H1 (cell line): ENCODE measurements at regions not wholly inside any gene's neighbourhood (a gene's known extent, or its start where the extent isn't known, plus 50 kb on each side); places are given as distances from the start of the nearest gene placed in this dataset.

ENCODE experiments used
- CTCF ChIA-PET: fragments of 300-600 bp; sonication (Branson Sonifier 250); formaldehyde crosslinking; loops from one replicate; lab custom pipeline; 2021; ENCODE audit not compliant: partially characterized antibody; lab: Charles Lee
- POLR2A ChIA-PET: fragments of 300-600 bp; sonication (Branson Sonifier 250); formaldehyde crosslinking; loops from one replicate; lab custom pipeline; 2021; ENCODE audit warnings: inconsistent platforms; ENCODE audit not compliant: partially characterized antibody; lab: Charles Lee
- DNase-seq, 2 experiments: peaks; one replicate each; pipeline versions ENCODE4 v3.0.0 to v3.0.0-alpha.2; 2010 to 2022; ENCODE audit warnings: low spot score in 2 of 2, low read depth in 1 of 2, mixed read lengths in 1 of 2
- FAIRE-seq: peaks from 2 replicates; lab custom pipeline; 2011; peaks lifted over from hg19 to GRCh38; lab: Jason Lieb, UNC
- H2AFZ ChIP-seq: 2 replicates; pipeline ENCODE4 v1.8.1; 2012; ENCODE audit warnings: low read length, inconsistent platforms
- H2AK5ac ChIP-seq: 2 replicates; pipeline ENCODE4 v1.6.1; 2013; ENCODE audit warnings: low read depth, low read length
- H2BK120ac ChIP-seq: replicated peaks from 2 replicates; pipeline ENCODE3; 2013; ENCODE audit warnings: low read depth, low read length, inconsistent platforms
- H2BK12ac ChIP-seq: 2 replicates; pipeline ENCODE4 v1.6.1; 2013; ENCODE audit warnings: low read depth, low read length
- H2BK15ac ChIP-seq: 2 replicates; pipeline ENCODE4 v1.6.1; 2013; ENCODE audit warnings: low read length
- H2BK20ac ChIP-seq: 2 replicates; pipeline ENCODE4 v1.6.1; 2013; ENCODE audit warnings: low read length
- H2BK5ac ChIP-seq: 2 replicates; pipeline ENCODE4 v1.6.1; 2013; ENCODE audit warnings: low read depth, low read length
- H3K14ac ChIP-seq: 2 replicates; pipeline ENCODE4 v1.6.1; 2013; ENCODE audit warnings: inconsistent platforms; ENCODE audit not compliant: insufficient read length
- H3K18ac ChIP-seq: 2 replicates; pipeline ENCODE4 v1.6.1; 2013; ENCODE audit warnings: low read length; ENCODE audit errors: extremely low read depth
- H3K23ac ChIP-seq: 2 replicates; pipeline ENCODE4 v1.6.1; 2013; ENCODE audit warnings: inconsistent platforms; ENCODE audit not compliant: insufficient read length
- H3K23me2 ChIP-seq: 2 replicates; pipeline ENCODE4 v1.6.1; 2013; ENCODE audit warnings: low read depth, low read length
- H3K27ac ChIP-seq: 2 replicates; pipeline ENCODE4 v1.6.1; 2011; ENCODE audit warnings: low read depth, low read length, inconsistent platforms
- H3K27me3 ChIP-seq, 4 experiments: replicated peaks in 1 of 4; 1 replicate in 1 of 4; 2 replicates in 3 of 4; pipeline versions ENCODE4 v1.6.1 to v1.8.1; 2011 to 2013; ENCODE audit warnings: low read length in 3 of 4, mild to moderate bottlenecking in 3 of 4, inconsistent platforms in 2 of 4, mixed read lengths in 2 of 4, moderate library complexity in 1 of 4; ENCODE audit not compliant: control insufficient read depth in 3 of 4, insufficient read depth in 3 of 4; ENCODE audit errors: extremely low read depth in 1 of 4
- H3K36me3 ChIP-seq, 4 experiments: 2 replicates each; pipeline versions ENCODE4 v1.6.1 to v1.8.1; 2011 to 2013; ENCODE audit warnings: mild to moderate bottlenecking in 4 of 4, low read length in 3 of 4, moderate library complexity in 2 of 4, control low read depth in 1 of 4, inconsistent platforms in 1 of 4; ENCODE audit not compliant: insufficient read depth in 4 of 4, control insufficient read depth in 2 of 4
- H3K4ac ChIP-seq: replicated peaks from 2 replicates; pipeline ENCODE3; 2013; ENCODE audit warnings: low read length, low read depth, mixed read lengths, inconsistent platforms; ENCODE audit not compliant: insufficient read length
- H3K4me1 ChIP-seq, 4 experiments: replicated peaks in 1 of 4; 1 replicate in 1 of 4; 2 replicates in 3 of 4; pipeline versions ENCODE4 v1.6.1 to v1.8.1; 2011 to 2013; ENCODE audit warnings: low read length in 3 of 4, inconsistent platforms in 2 of 4, mixed read lengths in 1 of 4; ENCODE audit not compliant: insufficient read depth in 4 of 4, control insufficient read depth in 3 of 4
- H3K4me2 ChIP-seq, 2 experiments: 2 replicates each; pipeline versions ENCODE4 v1.6.1 to v1.8.1; 2011 to 2013; ENCODE audit warnings: low read depth in 2 of 2, low read length in 2 of 2, control low read depth in 1 of 2, inconsistent platforms in 1 of 2, mild to moderate bottlenecking in 1 of 2; ENCODE audit not compliant: insufficient read depth in 1 of 2
- H3K4me3 ChIP-seq, 4 experiments: fragments of 200-600, 300-600 bp in 1 of 4; sonication (generic), shearing (Covaris generic), sonication (Bioruptor Twin) in 1 of 4; 2 replicates each; pipeline versions ENCODE4 v1.5.1 to v1.8.1; 2011 to 2016; ENCODE audit warnings: low read length in 4 of 4, low read depth in 3 of 4, control low read depth in 2 of 4, inconsistent platforms in 2 of 4, mild to moderate bottlenecking in 2 of 4, mixed read lengths in 1 of 4, moderate library complexity in 1 of 4; ENCODE audit not compliant: insufficient read depth in 2 of 4; ENCODE audit errors: extremely low read depth in 1 of 4
- H3K56ac ChIP-seq: replicated peaks from 2 replicates; pipeline ENCODE3; 2013; ENCODE audit warnings: low read depth, mild to moderate bottlenecking, mixed read lengths, low read length, inconsistent platforms; ENCODE audit not compliant: insufficient read length
- H3K79me1 ChIP-seq: 2 replicates; pipeline ENCODE4 v1.6.1; 2013; ENCODE audit warnings: low read depth, low read length, control low read depth
- H3K79me2 ChIP-seq, 2 experiments: 2 replicates each; pipeline versions ENCODE4 v1.6.1 to v1.8.1; 2012 to 2013; ENCODE audit warnings: low read length in 2 of 2, mild to moderate bottlenecking in 2 of 2, inconsistent platforms in 1 of 2; ENCODE audit not compliant: insufficient read depth in 2 of 2, control insufficient read depth in 1 of 2
- H3K9ac ChIP-seq, 4 experiments: replicated peaks in 1 of 4; 1 replicate in 1 of 4; 2 replicates in 3 of 4; pipeline versions ENCODE4 v1.6.1 to v1.8.1; 2011 to 2013; ENCODE audit warnings: low read depth in 3 of 4, low read length in 3 of 4, control low read depth in 2 of 4, mild to moderate bottlenecking in 2 of 4, moderate library complexity in 2 of 4, inconsistent platforms in 1 of 4; ENCODE audit errors: extremely low read depth in 1 of 4
- H3K9me3 ChIP-seq, 2 experiments: 2 replicates each; pipeline versions ENCODE4 v1.6.1 to v1.8.1; 2012 to 2013; ENCODE audit warnings: mild to moderate bottlenecking in 2 of 2, moderate library complexity in 2 of 2, control low read depth in 1 of 2, inconsistent platforms in 1 of 2, low read depth in 1 of 2, low read length in 1 of 2, mixed read lengths in 1 of 2; ENCODE audit not compliant: insufficient read depth in 2 of 2
- H4K20me1 ChIP-seq, 2 experiments: replicated peaks in 1 of 2; 2 replicates each; pipeline versions ENCODE3 to v1.8.1; 2011 to 2013; ENCODE audit warnings: inconsistent platforms in 2 of 2, low read length in 2 of 2, mild to moderate bottlenecking in 1 of 2; ENCODE audit not compliant: insufficient read depth in 2 of 2, control insufficient read depth in 1 of 2
- H4K5ac ChIP-seq: 2 replicates; pipeline ENCODE4 v1.6.1; 2013; ENCODE audit warnings: low read length, low read depth, mixed read lengths, inconsistent platforms; ENCODE audit not compliant: insufficient read length
- H4K8ac ChIP-seq: 2 replicates; pipeline ENCODE4 v1.8.0; 2013; ENCODE audit warnings: mild to moderate bottlenecking, moderate library complexity, low read length, inconsistent platforms; ENCODE audit not compliant: insufficient read depth; ENCODE audit errors: extremely low read depth
- H4K91ac ChIP-seq: replicated peaks from 2 replicates; pipeline ENCODE3; 2013; ENCODE audit warnings: low read length, mixed read lengths, inconsistent platforms; ENCODE audit not compliant: insufficient read length
- KDM1A ChIP-seq: fragments of 200-600, 300-600 bp; sonication (generic); IDR thresholded peaks from 2 replicates; pipeline ENCODE4 v1.7.1; 2016; ENCODE audit warnings: mild to moderate bottlenecking, low read length, borderline replicate concordance
- SP2 ChIP-seq: IDR thresholded peaks from 2 replicates; pipeline ENCODE4 v1.6.1; 2012; ENCODE audit warnings: mild to moderate bottlenecking, low read length, inconsistent platforms
- ZNF274 ChIP-seq: IDR thresholded peaks from 2 replicates; pipeline ENCODE4 v1.7.0; 2012; ENCODE audit warnings: low read length, borderline replicate concordance; ENCODE audit errors: extremely low read depth
- WGBS, 2 experiments: shearing (Covaris generic) in 1 of 2; methylation state at CpG; one replicate each; pipeline versions ENCODE4 v1.1.6 to v1.1.7; 2013 to 2015; ENCODE audit warnings: low lambda C conversion rate in 2 of 2, mixed read lengths in 2 of 2, inconsistent platforms in 1 of 2, low coverage in 1 of 2, missing lambda C conversion rate in 1 of 2; ENCODE audit not compliant: insufficient replicate concordance in 2 of 2, insufficient coverage in 1 of 2, insufficient read length in 1 of 2; ENCODE audit errors: extremely low coverage in 1 of 2, missing lambda C conversion rate in 1 of 2; 5-methylcytosine and 5-hydroxymethylcytosine counted together

GRCh38 chr18:23377669-23378301, 75.3 kb upstream of the RIOK3 start:
- H2AFZ ChIP-seq = no peak overlapping the region
- no peak overlapping the region for H3K4me3 ChIP-seq
- no peak for FAIRE-seq
- H3K79me1 ChIP-seq = no peaks in the 10 kb centered on the region
- H4K8ac ChIP-seq = no peak overlapping the region
- H4K5ac ChIP-seq = no peak overlapping the region
- H3K79me2 ChIP-seq = no peaks in the 10 kb centered on the region
- H3K27me3 ChIP-seq = no peaks in the 10 kb centered on the region
- H2BK20ac ChIP-seq = no peak overlapping the region
- H2AK5ac ChIP-seq = no peak overlapping the region
- H4K91ac ChIP-seq = no peak overlapping the region
- no peak overlapping the region for H3K23ac ChIP-seq
- no peaks in the 10 kb centered on the region for H3K9me3 ChIP-seq
- ChIA-PET CTCF (interaction anchor here (0.6 to 3.1 kb wide), 20 partner anchors 7 to 346 kb away, joined by 3 to 19 read pairs (median 3); no protein-coding TSS in a partner anchor), POLR2A (no interaction called here)
- H3K23me2 ChIP-seq = no peaks in the 10 kb centered on the region
- DNase-seq = no peak
- H3K14ac ChIP-seq = no peak overlapping the region
- no peak overlapping the region for H3K27ac ChIP-seq
- no peak overlapping the region for H3K4me2 ChIP-seq
- H3K36me3 ChIP-seq = no peaks in the 10 kb centered on the region
- no peak overlapping the region for H2BK12ac ChIP-seq
- H3K56ac ChIP-seq = no peak overlapping the region
- H3K4me1 ChIP-seq = peaks cover 2 to 6% (median 4%) of the 10 kb centered on the region in 4 experiments; a peak in 4 of 7 replicates
- no peak overlapping the region for H3K18ac ChIP-seq
- H2BK120ac ChIP-seq = no peak overlapping the region
- H3K9ac ChIP-seq = no peak overlapping the region
- no peaks in the 10 kb centered on the region for H4K20me1 ChIP-seq
- 92% methylated on average over 3 of the region's 3 CpGs; no CpG with 5 or more reads in 1 of the 2 experiments for WGBS, 2 experiments
- H2BK15ac ChIP-seq = no peak overlapping the region
- H3K4ac ChIP-seq = no peak overlapping the region
- no peak overlapping the region for H2BK5ac ChIP-seq
- TF ChIP-seq SP2 = no peak
- no peak for TF ChIP-seq KDM1A
- TF ChIP-seq ZNF274 = no peak
